ENCODE measurements at regions not wholly inside any gene's neighbourhood (a gene's known extent, or its start where the extent isn't known, plus 50 kb on each side); places are given as distances from the start of the nearest gene placed in this dataset.
"Not testable (repeated sequence)": the region's sequence is repeated elsewhere in the genome, so short reads cannot be mapped to it uniquely, and the experiment has no call there.

DNA sequence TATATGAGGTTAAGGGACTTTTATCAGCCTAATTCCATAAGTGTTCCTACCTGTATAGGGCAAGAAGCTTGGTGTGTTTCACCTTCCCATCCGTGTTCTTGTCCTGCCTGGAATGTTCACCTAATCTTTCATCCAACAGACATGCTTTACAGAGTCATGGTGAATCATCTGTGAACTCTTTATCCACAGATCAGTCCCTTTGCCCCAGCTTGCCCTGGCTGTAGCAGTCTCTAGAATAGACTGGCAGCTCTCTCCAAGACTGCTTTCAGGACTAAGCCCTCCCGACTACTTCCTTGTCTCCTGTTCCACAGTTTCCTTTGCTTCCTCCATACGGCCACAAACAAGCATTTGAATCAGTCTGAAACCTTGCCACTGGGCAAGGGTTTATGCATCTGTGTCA is 177.9 kb upstream of the IL15 start:
- H3K4me3 Mint-ChIP-seq, result no peak overlapping the region
- H3K27me3 Mint-ChIP-seq (ENCODE audit: low read depth), result peaks cover 15% of the 10 kb centered on the region

GRCh38 chr4:141459020-141459419 is 177.4 kb upstream of the IL15 start:
- peaks cover 0 to 2% of the 10 kb centered on the region in 2 donors for H3K9me3 Mint-ChIP-seq
- no peaks in the 10 kb centered on the region for H3K36me3 Mint-ChIP-seq (ENCODE audit: insufficient read depth in 2 of 2)
- no peak overlapping the region for H3K27ac Mint-ChIP-seq
- H3K4me3 Mint-ChIP-seq, result no peak overlapping the region
- no peaks in the 10 kb centered on the region for H3K4me1 Mint-ChIP-seq (ENCODE audit: low read depth)
- no peak for DNase-seq
- ATAC-seq (replicated peaks in 1 of 2), result no peak
- peaks cover 15% of the 10 kb centered on the region for H3K27me3 Mint-ChIP-seq (ENCODE audit: low read depth)

More for the DNA sequence above, 177.9 kb upstream of the IL15 start:
- Mint-ChIP-seq H3K27ac (no peak overlapping the region), H3K9me3 (peaks cover 0 to 2% of the 10 kb centered on the region in 2 donors), H3K4me1 (ENCODE audit: low read depth) (no peaks in the 10 kb centered on the region), H3K36me3 (ENCODE audit: insufficient read depth in 2 of 2) (no peaks in the 10 kb centered on the region)
- no peak for DNase-seq
- ATAC-seq (replicated peaks in 1 of 2), result no peak

DNA sequence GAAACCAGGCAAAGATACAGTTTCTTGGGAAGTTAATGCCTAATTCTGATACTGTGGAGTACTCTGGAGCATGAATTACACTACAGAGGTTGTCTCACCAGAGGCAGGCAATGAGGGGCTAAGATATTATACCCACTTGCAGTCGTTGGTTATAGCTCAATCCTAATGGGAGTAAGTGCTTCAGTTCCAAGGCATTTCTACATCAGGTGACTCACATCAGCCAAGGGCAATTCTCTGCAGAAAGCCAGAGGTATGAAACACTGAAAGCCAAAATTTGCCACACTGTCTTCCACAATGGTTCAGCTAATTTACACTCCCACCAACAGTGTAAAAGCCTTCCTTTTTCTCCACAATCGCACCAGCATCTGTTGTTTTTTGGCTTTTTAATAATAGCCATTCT is 174.0 kb upstream of the IL15 start:
- Mint-ChIP-seq H3K27ac (no peak overlapping the region), H3K9me3 (peaks cover 0 to 2% of the 10 kb centered on the region in 2 donors), H3K4me1 (ENCODE audit: low read depth) (no peaks in the 10 kb centered on the region), H3K36me3 (ENCODE audit: insufficient read depth in 2 of 2) (no peaks in the 10 kb centered on the region), H3K4me3 (no peak overlapping the region), H3K27me3 (ENCODE audit: low read depth) (peaks cover 8% of the 10 kb centered on the region)
- ATAC-seq (replicated peaks in 1 of 2) (no peak), DNase-seq (no peak)

- peaks cover 2% of the 10 kb centered on the region for H3K27me3 Mint-ChIP-seq (ENCODE audit: low read depth)
- no peak overlapping the region for H3K27ac Mint-ChIP-seq
- ATAC-seq (replicated peaks in 1 of 2) (no peak), DNase-seq (no peak)
- H3K9me3 Mint-ChIP-seq, result peaks cover 0 to under 1% of the 10 kb centered on the region in 2 donors
- no peaks in the 10 kb centered on the region for H3K36me3 Mint-ChIP-seq (ENCODE audit: insufficient read depth in 2 of 2)
- no peak overlapping the region for H3K4me3 Mint-ChIP-seq
- H3K4me1 Mint-ChIP-seq (ENCODE audit: low read depth), result no peaks in the 10 kb centered on the region
Measured at GRCh38 chr4:141463678-141464077, 172.7 kb upstream of the IL15 start.

DNA sequence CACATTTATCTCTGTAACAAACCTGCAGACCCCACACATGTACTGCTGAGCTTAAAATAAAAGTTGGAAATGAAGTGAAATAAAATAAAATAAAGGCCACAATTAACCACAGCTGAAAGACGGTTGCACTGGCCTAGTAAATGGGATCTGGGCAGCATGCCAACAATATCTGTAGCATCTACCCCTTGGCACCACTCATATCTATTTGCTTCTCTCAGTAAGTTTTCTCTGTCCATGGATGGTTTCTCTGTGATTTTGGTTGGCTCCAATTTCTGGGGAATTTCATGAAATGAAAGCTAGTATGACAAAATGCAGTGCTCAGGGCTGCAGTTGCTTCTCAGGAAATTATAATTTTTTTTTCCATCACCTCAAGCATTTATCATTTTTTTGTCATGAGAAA is 172.0 kb upstream of the IL15 start:
- ATAC-seq (replicated peaks in 1 of 2), result no peak
- Mint-ChIP-seq H3K27me3 (ENCODE audit: low read depth) (no peaks in the 10 kb centered on the region), H3K4me3 (no peak overlapping the region), H3K4me1 (ENCODE audit: low read depth) (no peaks in the 10 kb centered on the region), H3K9me3 (no peaks in the 10 kb centered on the region), H3K36me3 (ENCODE audit: insufficient read depth in 2 of 2) (no peaks in the 10 kb centered on the region), H3K27ac (no peak overlapping the region)
- DNase-seq, result no peak

- no peaks in the 10 kb centered on the region for H3K4me1 Mint-ChIP-seq (ENCODE audit: low read depth)
Measured at GRCh38 chr4:141465171-141465570, 171.2 kb upstream of the IL15 start.

GRCh38 chr4:141467225-141467624 is 169.2 kb upstream of the IL15 start:
- Mint-ChIP-seq H3K36me3 (ENCODE audit: insufficient read depth in 2 of 2) (no peaks in the 10 kb centered on the region), H3K27ac (no peak overlapping the region), H3K4me1 (ENCODE audit: low read depth) (no peaks in the 10 kb centered on the region), H3K9me3 (peaks cover 0 to 1% of the 10 kb centered on the region in 2 donors), H3K4me3 (no peak overlapping the region), H3K27me3 (ENCODE audit: low read depth) (no peaks in the 10 kb centered on the region)
- ATAC-seq (replicated peaks in 1 of 2), result no peak
- DNase-seq, result no peak

More at GRCh38 chr4:141465171-141465570, 171.2 kb upstream of the IL15 start:
- ATAC-seq (replicated peaks in 1 of 2) (no peak), DNase-seq (no peak)
- no peaks in the 10 kb centered on the region for H3K27me3 Mint-ChIP-seq (ENCODE audit: low read depth)
- no peak overlapping the region for H3K4me3 Mint-ChIP-seq
- no peaks in the 10 kb centered on the region for H3K36me3 Mint-ChIP-seq (ENCODE audit: insufficient read depth in 2 of 2)
- no peaks in the 10 kb centered on the region for H3K9me3 Mint-ChIP-seq
- no peak overlapping the region for H3K27ac Mint-ChIP-seq

DNA sequence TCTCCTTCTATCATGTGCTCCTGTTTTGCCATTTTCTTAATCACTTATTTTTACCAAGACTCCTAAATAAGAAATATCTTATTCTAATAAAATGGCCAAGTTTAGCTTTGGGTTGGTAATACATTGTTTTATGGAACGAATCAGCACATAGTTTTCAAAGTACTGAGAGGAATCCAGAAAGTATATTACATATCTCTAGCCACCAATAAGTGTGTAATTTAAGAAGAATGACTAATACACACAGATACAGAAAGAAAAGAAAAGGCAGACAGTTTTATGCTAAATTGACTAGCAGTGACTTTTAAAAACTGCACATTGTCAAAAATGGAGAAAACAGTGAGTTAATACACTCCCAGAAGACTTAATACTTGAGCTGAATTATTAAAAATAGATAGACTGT is 167.0 kb upstream of the IL15 start:
- peaks cover 0 to 2% of the 10 kb centered on the region in 2 donors for H3K9me3 Mint-ChIP-seq
- no peaks in the 10 kb centered on the region for H3K4me1 Mint-ChIP-seq (ENCODE audit: low read depth)

GRCh38 chr4:141473026-141473540 is 163.3 kb upstream of the IL15 start:
- Mint-ChIP-seq H3K4me3 (no peak overlapping the region), H3K27me3 (ENCODE audit: low read depth) (no peaks in the 10 kb centered on the region), H3K36me3 (ENCODE audit: insufficient read depth in 2 of 2) (no peaks in the 10 kb centered on the region), H3K27ac (no peak overlapping the region), H3K4me1 (ENCODE audit: low read depth) (no peaks in the 10 kb centered on the region), H3K9me3 (peaks cover 0 to 3% of the 10 kb centered on the region in 2 donors)
- no peak for ATAC-seq (replicated peaks in 1 of 2)
- no peak for DNase-seq

More for the DNA sequence above, 167.0 kb upstream of the IL15 start:
- no peaks in the 10 kb centered on the region for H3K36me3 Mint-ChIP-seq (ENCODE audit: insufficient read depth in 2 of 2)
- ATAC-seq (replicated peaks in 1 of 2) (no peak), DNase-seq (no peak)
- H3K4me3 Mint-ChIP-seq, result no peak overlapping the region
- H3K27me3 Mint-ChIP-seq (ENCODE audit: low read depth), result no peaks in the 10 kb centered on the region
- H3K27ac Mint-ChIP-seq, result no peak overlapping the region

GRCh38 chr4:141473952-141474351 is 162.4 kb upstream of the IL15 start:
- no peak overlapping the region for H3K4me3 Mint-ChIP-seq
- H3K4me1 Mint-ChIP-seq (ENCODE audit: low read depth), result no peaks in the 10 kb centered on the region
- DNase-seq, result no peak
- no peaks in the 10 kb centered on the region for H3K36me3 Mint-ChIP-seq (ENCODE audit: insufficient read depth in 2 of 2)
- peaks cover 0 to 3% of the 10 kb centered on the region in 2 donors for H3K9me3 Mint-ChIP-seq
- no peak for ATAC-seq (replicated peaks in 1 of 2)
- H3K27me3 Mint-ChIP-seq (ENCODE audit: low read depth), result no peaks in the 10 kb centered on the region
- H3K27ac Mint-ChIP-seq, result no peak overlapping the region

- peaks cover 11 to 16% of the 10 kb centered on the region in 2 donors for H3K9me3 Mint-ChIP-seq
- no peak for DNase-seq
- no peak overlapping the region for H3K4me3 Mint-ChIP-seq
- H3K36me3 Mint-ChIP-seq (ENCODE audit: insufficient read depth in 2 of 2), result peaks cover 10 to 15% of the 10 kb centered on the region in 2 donors
- ATAC-seq (replicated peaks in 1 of 2), result no peak
- H3K27ac Mint-ChIP-seq, result no peak overlapping the region
- H3K4me1 Mint-ChIP-seq (ENCODE audit: low read depth), result no peaks in the 10 kb centered on the region
- no peaks in the 10 kb centered on the region for H3K27me3 Mint-ChIP-seq (ENCODE audit: low read depth)
Measured at GRCh38 chr4:141480950-141481349, 155.4 kb upstream of the IL15 start.

GRCh38 chr4:141484298-141484697 is 152.1 kb upstream of the IL15 start:
- not testable (repeated sequence) for H3K4me3 Mint-ChIP-seq; H3K4me1 Mint-ChIP-seq (ENCODE audit: low read depth); DNase-seq; H3K27ac Mint-ChIP-seq; H3K27me3 Mint-ChIP-seq (ENCODE audit: low read depth); ATAC-seq (replicated peaks in 1 of 2)
- Mint-ChIP-seq H3K9me3 (peaks cover 13 to 18% of the 10 kb centered on the region in 2 donors), H3K36me3 (ENCODE audit: insufficient read depth in 2 of 2) (peaks cover 10 to 15% of the 10 kb centered on the region in 2 donors)

GRCh38 chr4:141486375-141486997 is 149.9 kb upstream of the IL15 start:
- Mint-ChIP-seq H3K36me3 (ENCODE audit: insufficient read depth in 2 of 2) (peaks cover 0 to 4% of the 10 kb centered on the region in 2 donors), H3K4me3 (no peak overlapping the region), H3K27me3 (ENCODE audit: low read depth) (no peaks in the 10 kb centered on the region), H3K9me3 (peaks cover 6 to 9% of the 10 kb centered on the region in 2 donors), H3K27ac (no peak overlapping the region), H3K4me1 (ENCODE audit: low read depth) (no peaks in the 10 kb centered on the region)
- ATAC-seq (replicated peaks in 1 of 2) (no peak), DNase-seq (no peak)

DNA sequence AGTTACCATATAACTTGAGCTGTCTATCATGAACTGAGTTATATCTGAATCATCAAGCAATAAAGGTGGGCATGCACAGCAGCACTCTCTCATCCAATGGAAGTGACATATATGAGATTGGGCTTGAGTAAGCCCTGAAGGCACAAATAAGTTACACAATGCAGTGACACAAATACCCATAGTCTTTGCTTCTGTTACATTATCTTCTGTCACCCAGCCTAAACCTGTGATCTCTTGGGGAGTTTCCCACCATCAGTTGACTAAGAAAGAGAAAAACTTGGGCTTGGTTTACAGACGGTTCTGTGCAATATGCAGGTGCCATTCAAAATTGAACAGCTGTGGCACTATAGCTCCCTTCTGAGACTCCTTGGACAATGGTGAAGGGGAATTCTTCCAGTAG is 138.8 kb upstream of the IL15 start:
- H3K4me3 Mint-ChIP-seq, result no peak overlapping the region
- no peaks in the 10 kb centered on the region for H3K4me1 Mint-ChIP-seq (ENCODE audit: low read depth)
- no peak overlapping the region for H3K27ac Mint-ChIP-seq
- peaks cover 0 to 2% of the 10 kb centered on the region in 2 donors for H3K9me3 Mint-ChIP-seq
- H3K36me3 Mint-ChIP-seq (ENCODE audit: insufficient read depth in 2 of 2), result no peaks in the 10 kb centered on the region
- DNase-seq, result no peak
- peak; percentile 80 to 83 for ATAC-seq (replicated peaks in 1 of 2)
- peaks cover 1% of the 10 kb centered on the region for H3K27me3 Mint-ChIP-seq (ENCODE audit: low read depth)
